GM19395 (cell line): ENCODE measurements at regions not wholly inside any gene's neighbourhood (a gene's known extent, or its start where the extent isn't known, plus 50 kb on each side); places are given as distances from the start of the nearest gene placed in this dataset.
"Not testable (repeated sequence)": the region's sequence is repeated elsewhere in the genome, so short reads cannot be mapped to it uniquely, and the experiment has no call there.

Experiments
- ATAC-seq: cut with Tn5 transposase; IDR thresholded peaks from one replicate; pipeline ENCODE4 v1.9.1; 2021; ENCODE audit warnings: mild to moderate bottlenecking, moderate library complexity; ENCODE audit not compliant: unreplicated experiment

- peak; percentile 16 for ATAC-seq
Observed at GRCh38 chr2:87075054-87075790, 53.6 kb upstream of the PLGLB1 start.

GRCh38 chr2:87075791-87076252 is 54.2 kb upstream of the PLGLB1 start:
- peak; percentile 39 for ATAC-seq

GRCh38 chr2:87076253-87077123 is 54.8 kb upstream of the PLGLB1 start:
- peak; percentile 92 for ATAC-seq

DNA sequence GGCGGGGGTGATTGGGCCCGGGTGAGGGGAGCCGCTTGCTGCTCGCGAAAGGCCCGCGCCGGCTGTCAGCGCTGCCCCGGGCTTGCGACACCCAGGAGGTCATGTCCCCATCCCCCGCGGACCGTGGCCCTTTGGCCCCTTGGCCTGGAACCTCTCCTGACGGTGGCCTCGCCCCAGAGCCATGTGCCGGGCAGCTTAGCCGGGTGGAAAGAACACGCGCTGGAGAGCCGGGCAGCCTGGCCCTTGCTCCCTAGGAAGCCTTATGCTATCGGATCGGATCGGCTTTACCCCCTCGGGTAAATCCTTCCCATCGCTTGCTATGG is 55.4 kb upstream of the PLGLB1 start:
- ATAC-seq, result peak; percentile 11

DNA sequence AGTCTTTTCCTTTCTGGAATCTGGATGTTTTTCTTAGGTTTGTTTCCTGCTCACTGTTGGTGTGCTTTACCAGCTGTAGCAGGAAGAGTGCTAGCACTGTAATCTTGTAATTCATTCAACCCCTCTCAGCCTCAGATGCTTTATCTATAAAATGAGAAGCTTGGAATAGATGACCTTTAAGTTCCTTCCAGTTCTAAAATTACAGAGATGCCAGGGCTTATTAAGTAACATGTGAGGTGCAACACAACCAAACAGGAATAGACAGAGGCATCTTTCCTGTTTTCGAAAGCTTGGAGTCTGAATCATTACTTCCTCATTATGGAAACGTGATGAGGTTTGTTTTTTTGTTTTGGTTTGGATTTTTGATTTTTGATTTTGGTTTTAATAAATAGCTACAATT is 60.1 kb upstream of the PLGLB1 start:
- not testable (repeated sequence) for ATAC-seq

GRCh38 chr2:87088079-87088478 is 66.4 kb upstream of the PLGLB1 start:
- ATAC-seq, result not testable (repeated sequence)

DNA sequence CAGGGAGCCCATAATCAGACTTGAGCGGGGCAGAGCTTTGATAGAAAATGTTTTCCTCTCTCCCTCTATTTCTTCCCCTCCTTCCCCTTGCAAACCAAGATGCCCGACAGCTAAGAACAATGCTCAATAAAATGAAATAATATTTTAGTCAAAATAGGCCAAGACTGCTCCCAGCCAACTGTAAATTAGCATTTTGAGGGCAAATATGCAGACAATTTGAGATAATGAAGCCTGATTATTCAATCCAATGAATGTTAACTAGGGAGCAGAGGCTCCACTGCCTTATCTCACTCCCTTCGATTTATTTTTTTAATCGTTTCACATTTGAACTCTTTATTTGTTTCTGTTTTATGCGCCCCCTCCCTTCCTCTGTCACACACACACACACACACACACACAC is 67.8 kb upstream of the PLGLB1 start:
- not testable (repeated sequence) for ATAC-seq

DNA sequence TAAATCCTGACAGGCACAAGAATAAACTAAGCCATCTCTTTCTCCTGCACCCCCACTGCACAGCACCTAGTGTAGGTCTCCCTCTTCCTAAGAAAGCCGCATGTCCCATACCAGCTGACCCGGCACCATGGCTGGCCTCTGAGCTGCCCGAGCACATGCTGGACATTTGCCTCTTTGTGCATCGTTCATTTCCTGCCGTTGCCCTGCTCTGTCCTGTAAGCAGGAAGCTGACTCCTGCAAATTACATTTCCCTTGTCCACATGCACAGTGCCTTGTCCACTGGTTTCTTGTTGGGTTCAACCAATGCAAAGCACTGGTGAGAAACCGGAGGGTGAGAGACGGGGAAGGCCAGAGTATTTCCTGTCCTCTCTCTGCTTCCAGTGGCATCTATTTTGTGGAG is 71.6 kb upstream of the PLGLB1 start:
- ATAC-seq, result not testable (repeated sequence)

DNA sequence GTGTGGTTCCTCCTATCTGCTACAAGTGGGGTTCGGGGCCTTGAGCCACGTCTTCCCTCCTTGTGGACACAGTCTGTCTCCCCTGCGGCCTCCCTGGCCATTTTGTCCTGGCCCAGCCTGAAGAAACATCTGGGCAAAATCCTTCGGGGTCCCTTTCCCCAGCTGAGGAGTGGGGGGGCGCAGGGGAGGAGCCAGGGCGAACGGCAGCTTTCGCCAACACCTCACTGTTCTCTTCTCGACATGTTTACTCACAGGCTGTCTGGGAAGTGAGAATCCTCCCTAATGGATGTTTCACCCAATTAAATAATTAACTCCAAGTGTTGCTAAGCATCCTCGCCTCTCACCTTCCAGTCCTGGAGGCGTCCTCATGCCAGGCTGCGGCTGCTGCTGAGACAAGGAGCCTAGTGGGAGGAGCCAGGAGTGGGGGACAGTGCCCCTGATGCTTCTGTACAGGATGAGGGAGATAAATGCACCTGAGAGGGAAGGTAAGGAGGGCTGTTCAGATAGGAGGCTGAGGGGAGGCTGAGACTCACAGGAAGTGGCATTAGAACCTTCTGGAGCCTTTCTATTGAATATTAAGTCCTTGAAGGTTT is 72.4 kb upstream of the PLGLB1 start:
- not testable (repeated sequence) for ATAC-seq

DNA sequence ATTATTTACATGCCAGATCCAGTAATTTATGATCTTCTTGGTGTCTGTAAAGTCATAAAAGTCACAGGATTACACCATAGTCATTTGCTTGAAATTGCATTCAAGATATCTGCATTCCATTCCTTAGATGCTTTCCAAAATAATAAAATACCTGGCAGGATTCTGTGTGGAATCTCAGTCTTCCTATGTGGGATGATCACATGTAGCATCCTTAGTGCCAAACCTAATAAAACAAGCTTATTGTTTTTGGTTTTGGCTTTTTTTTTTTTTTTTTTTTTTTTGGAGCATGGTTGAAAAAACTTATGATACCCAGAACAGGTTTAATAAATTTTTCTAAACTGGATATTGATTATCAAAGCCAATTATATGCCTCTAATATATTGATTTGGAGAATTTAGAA is 74.2 kb upstream of the PLGLB1 start:
- ATAC-seq, result not testable (repeated sequence)

GRCh38 chr2:87128761-87129553 is 107.3 kb upstream of the PLGLB1 start:
- ATAC-seq, result not testable (repeated sequence)

DNA sequence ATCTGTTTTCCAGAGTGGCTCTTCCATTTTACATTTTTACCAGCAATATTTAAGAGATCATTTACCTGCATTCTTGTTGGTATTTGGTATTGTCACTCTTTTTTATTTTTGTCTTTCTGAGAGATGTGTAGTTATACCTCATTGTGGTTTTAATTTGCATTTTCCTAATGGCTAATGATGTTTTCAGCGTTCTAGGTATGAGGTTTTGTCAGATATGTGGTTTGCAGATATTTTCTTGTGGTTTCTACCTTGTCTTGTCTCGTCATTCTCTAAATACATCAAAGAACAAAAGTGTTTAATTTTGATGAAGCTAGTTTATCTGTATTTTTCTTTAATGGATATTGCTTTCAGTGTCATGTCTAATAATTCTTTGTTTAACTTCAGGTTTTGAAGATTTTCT is 110.9 kb upstream of the PLGLB1 start:
- not testable (repeated sequence) for ATAC-seq

DNA sequence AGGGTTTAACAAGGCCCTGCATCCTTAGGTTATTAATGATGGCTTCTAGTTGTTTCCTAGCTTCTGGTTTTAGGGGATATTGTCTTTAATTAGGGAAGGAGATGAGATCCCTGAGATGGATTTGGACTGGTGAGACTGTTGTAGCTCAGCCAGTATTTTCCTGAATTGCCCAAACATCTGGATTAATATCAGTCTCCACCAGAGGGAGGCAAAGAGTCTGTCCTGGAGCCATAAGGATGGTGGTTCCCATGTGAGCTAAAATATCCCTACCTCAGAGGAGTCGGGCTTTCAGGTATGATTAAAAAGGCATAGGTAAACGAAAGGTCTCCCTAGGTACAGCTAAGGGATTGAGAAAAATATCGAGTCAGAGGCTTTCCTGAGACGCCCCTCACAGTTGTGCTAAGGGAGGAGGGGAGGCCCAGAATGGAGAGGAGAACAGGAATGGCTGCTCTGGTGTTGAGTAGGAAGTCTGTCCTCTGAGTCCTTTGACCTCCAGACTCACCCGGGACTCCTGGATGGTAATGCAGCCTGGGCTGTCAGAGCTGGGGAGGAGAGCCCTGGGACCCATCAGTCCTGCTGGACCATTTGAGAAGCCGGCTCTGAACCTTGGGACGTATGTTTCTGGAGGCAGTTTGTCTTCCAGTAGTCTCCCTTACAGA is 130.3 kb upstream of the PLGLB1 start:
- ATAC-seq, result not testable (repeated sequence)

- not testable (repeated sequence) for ATAC-seq
Observed at GRCh38 chr2:87174454-87174853, 152.8 kb upstream of the PLGLB1 start.

- ATAC-seq, result not testable (repeated sequence)
Observed at GRCh38 chr2:87183373-87183772, 161.7 kb upstream of the PLGLB1 start.

- not testable (repeated sequence) for ATAC-seq
Observed at GRCh38 chr2:87184260-87184659, 162.6 kb upstream of the PLGLB1 start.

GRCh38 chr2:87189214-87189613 is 167.6 kb upstream of the PLGLB1 start:
- ATAC-seq, result not testable (repeated sequence)

DNA sequence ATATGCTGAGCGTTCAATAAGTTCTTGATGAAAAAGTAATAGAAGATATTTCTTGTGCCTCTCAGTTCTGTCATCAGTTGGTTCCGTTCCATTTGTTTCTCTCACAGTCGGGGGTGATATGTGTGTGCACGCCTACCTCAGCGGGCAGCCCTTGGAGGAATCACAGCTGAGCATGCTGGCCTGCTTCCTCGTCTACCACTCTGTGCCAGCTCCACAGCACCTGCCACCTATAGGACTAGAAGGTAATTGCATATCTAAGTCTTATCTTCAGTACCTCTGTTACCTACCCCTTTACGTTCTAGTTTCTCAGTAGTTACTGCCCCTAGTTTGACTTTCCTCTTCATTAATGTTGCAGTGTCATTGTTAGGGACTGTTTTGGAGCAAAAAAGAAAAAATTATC is 171.7 kb upstream of the PLGLB1 start:
- ATAC-seq, result not testable (repeated sequence)

GRCh38 chr2:87194254-87194999 is 172.8 kb upstream of the PLGLB1 start:
- not testable (repeated sequence) for ATAC-seq
